OCI-M1 (cell line): ENCODE measurements at regions not wholly inside any gene's neighbourhood (a gene's known extent, or its start where the extent isn't known, plus 50 kb on each side); places are given as distances from the start of the nearest gene placed in this dataset.

Experiments used
- DNase-seq: peaks from one replicate; lab custom pipeline; 2025; lab: John Stamatoyannopoulos, UW

GRCh38 chr3:145815707-145816413 lies 345.1 kb downstream of the PLOD2 start:
- no peak for DNase-seq

- DNase-seq = peak; percentile 83
These were observed 343.0 kb downstream of the PLOD2 start for GRCh38 chr3:145817870-145818483.

GRCh38 chr3:145820170-145820569 lies 340.8 kb downstream of the PLOD2 start:
- DNase-seq = no peak

- DNase-seq = no peak
These were observed 318.6 kb downstream of the PLOD2 start for GRCh38 chr3:145842294-145842902.

- no peak for DNase-seq
These were observed 317.4 kb downstream of the PLOD2 start for GRCh38 chr3:145843561-145843960.

- DNase-seq = no peak
These were observed 311.9 kb downstream of the PLOD2 start for GRCh38 chr3:145849115-145849514.

- no peak for DNase-seq
These were observed 306.5 kb downstream of the PLOD2 start for GRCh38 chr3:145854499-145854898.

GRCh38 chr3:145857956-145858355 lies 303.0 kb downstream of the PLOD2 start:
- no peak for DNase-seq

GRCh38 chr3:145864336-145864735 lies 296.6 kb downstream of the PLOD2 start:
- DNase-seq = no peak

- DNase-seq = no peak
These were observed 295.5 kb downstream of the PLOD2 start for GRCh38 chr3:145865399-145866018.

GRCh38 chr3:145869958-145870357 lies 291.0 kb downstream of the PLOD2 start:
- DNase-seq = no peak

- no peak for DNase-seq
These were observed 278.5 kb downstream of the PLOD2 start for GRCh38 chr3:145882436-145882835.

GRCh38 chr3:145889730-145890129 lies 271.3 kb downstream of the PLOD2 start:
- DNase-seq = no peak

GRCh38 chr3:145892869-145893268 lies 268.1 kb downstream of the PLOD2 start:
- DNase-seq = no peak

- DNase-seq = no peak
These were observed 267.7 kb downstream of the PLOD2 start for GRCh38 chr3:145893331-145893730.

GRCh38 chr3:145898487-145898886 lies 262.5 kb downstream of the PLOD2 start:
- DNase-seq = peak; percentile 65

- no peak for DNase-seq
These were observed 261.7 kb downstream of the PLOD2 start for GRCh38 chr3:145899241-145899640.

- DNase-seq = no peak
These were observed 260.7 kb downstream of the PLOD2 start for GRCh38 chr3:145900056-145900829.

- no peak for DNase-seq
These were observed 258.8 kb downstream of the PLOD2 start for GRCh38 chr3:145902166-145902565.

GRCh38 chr3:145903472-145904013 lies 257.4 kb downstream of the PLOD2 start:
- no peak for DNase-seq

GRCh38 chr3:145904138-145904537 lies 256.8 kb downstream of the PLOD2 start:
- DNase-seq = no peak

GRCh38 chr3:145906301-145906700 lies 254.7 kb downstream of the PLOD2 start:
- no peak for DNase-seq
